ENCODE measurements at regions not wholly inside any gene's neighbourhood (a gene's known extent, or its start where the extent isn't known, plus 50 kb on each side); places are given as distances from the start of the nearest gene placed in this dataset.

GRCh38 chr12:54721312-54721711 lies 73.1 kb upstream of the DCD start:
- TF ChIP-seq CTCF (conservative IDR thresholded peaks at IDR 0.05; ENCODE audit: low read length) (no peak), EZH2phosphoT487 (IDR thresholded peaks at IDR 0.05; ENCODE audit: borderline replicate concordance, low read depth, low read length) (no peak)
